GM13977 (cell line): ENCODE measurements at regions not wholly inside any gene's neighbourhood (a gene's known extent, or its start where the extent isn't known, plus 50 kb on each side); places are given as distances from the start of the nearest gene placed in this dataset.

ENCODE experiments used
- DNase-seq: peaks from one replicate; pipeline ENCODE4 v3.0.0; 2012; ENCODE audit warnings: low spot score
- CTCF ChIP-seq: IDR thresholded peaks from 2 replicates; pipeline ENCODE4 v1.5.1; 2012; ENCODE audit warnings: mild to moderate bottlenecking, control low read depth; ENCODE audit not compliant: insufficient read depth; ENCODE audit errors: extremely low read depth, missing control alignments
- in situ Hi-C: fragments of 300-500 bp; cut with MboI; formaldehyde crosslinking; loops from one replicate; pipeline ENCODE4 v1.12.0; 2022; ENCODE audit warnings: low sequenced_read_pairs, low pct_unique_long_range_greater_than_20kb, mixed read lengths, inconsistent platforms; ENCODE audit not compliant: unreplicated experiment

- in situ Hi-C loops = no loop called here
- TF ChIP-seq CTCF = no peak
- no peak for DNase-seq
These were observed 120.1 kb upstream of the MTAP start for GRCh38 chr9:21682381-21682780.

- in situ Hi-C loops = no loop called here
- TF ChIP-seq CTCF = no peak
- DNase-seq = no peak
These were observed 119.5 kb upstream of the MTAP start for GRCh38 chr9:21682981-21683380.

- TF ChIP-seq CTCF = no peak
- no peak for DNase-seq
- in situ Hi-C loops = no loop called here
These were observed 118.8 kb upstream of the MTAP start for GRCh38 chr9:21683484-21684175.

DNA sequence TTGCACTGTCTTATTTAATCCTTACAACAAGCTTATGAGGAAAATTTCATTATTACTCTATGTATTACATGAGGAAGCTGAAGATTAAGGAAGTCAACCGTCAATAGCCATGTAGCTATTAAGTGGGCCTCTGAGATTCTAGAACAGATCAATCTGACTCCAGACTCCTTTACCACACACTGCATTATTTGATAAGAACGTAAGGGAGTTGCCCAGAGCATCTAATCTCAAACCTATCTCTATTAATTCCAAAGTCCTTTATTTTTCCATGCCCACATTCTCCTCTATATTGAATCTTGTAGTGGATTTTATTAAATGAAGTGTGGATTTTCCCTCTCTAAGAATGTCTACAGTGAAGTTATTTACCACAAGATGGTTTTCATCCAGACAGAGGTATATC, 118.2 kb upstream of the MTAP start:
- no peak for TF ChIP-seq CTCF
- DNase-seq = no peak
- in situ Hi-C loops = no loop called here

GRCh38 chr9:21684831-21685362, 117.5 kb upstream of the MTAP start:
- no peak for DNase-seq

GRCh38 chr9:21685502-21685901, 116.9 kb upstream of the MTAP start:
- DNase-seq = no peak
- TF ChIP-seq CTCF = no peak
- in situ Hi-C loops = no loop called here

More at GRCh38 chr9:21684831-21685362, 117.5 kb upstream of the MTAP start:
- in situ Hi-C loops = no loop called here
- no peak for TF ChIP-seq CTCF

- no peak for DNase-seq
- no peak for TF ChIP-seq CTCF
- in situ Hi-C loops = no loop called here
These were observed 115.7 kb upstream of the MTAP start for GRCh38 chr9:21686738-21687137.
